ENCODE measurements at regions not wholly inside any gene's neighbourhood (a gene's known extent, or its start where the extent isn't known, plus 50 kb on each side); places are given as distances from the start of the nearest gene placed in this dataset.
"Not testable (repeated sequence)": the region's sequence is repeated elsewhere in the genome, so short reads cannot be mapped to it uniquely, and the experiment has no call there.

- DNase-seq (ENCODE audit: low spot score): no peak
- in situ Hi-C loops (cut with HindIII; ENCODE audit: low sequenced_read_pairs): no loop called here
These were observed 191.9 kb upstream of the SYNPR start for GRCh38 chr3:63086190-63086589.

- in situ Hi-C loops (cut with HindIII; ENCODE audit: low sequenced_read_pairs): no loop called here
These were observed 188.9 kb upstream of the SYNPR start for GRCh38 chr3:63089007-63089750.

GRCh38 chr3:63089751-63090132, 188.4 kb upstream of the SYNPR start:
- in situ Hi-C loops (cut with HindIII; ENCODE audit: low sequenced_read_pairs): no loop called here
- DNase-seq (ENCODE audit: low spot score): no peak

More at GRCh38 chr3:63089007-63089750, 188.9 kb upstream of the SYNPR start:
- DNase-seq (ENCODE audit: low spot score): no peak

GRCh38 chr3:63090656-63091055, 187.5 kb upstream of the SYNPR start:
- DNase-seq (ENCODE audit: low spot score): no peak

GRCh38 chr3:63092515-63092914, 185.6 kb upstream of the SYNPR start:
- DNase-seq (ENCODE audit: low spot score): peak; percentile 4
- in situ Hi-C loops (cut with HindIII; ENCODE audit: low sequenced_read_pairs): no loop called here

More at GRCh38 chr3:63090656-63091055, 187.5 kb upstream of the SYNPR start:
- in situ Hi-C loops (cut with HindIII; ENCODE audit: low sequenced_read_pairs): no loop called here

GRCh38 chr3:63094642-63095408, 183.3 kb upstream of the SYNPR start:
- no peak for DNase-seq (ENCODE audit: low spot score)
- in situ Hi-C loops (cut with HindIII; ENCODE audit: low sequenced_read_pairs): no loop called here

GRCh38 chr3:63096248-63097058, 181.7 kb upstream of the SYNPR start:
- in situ Hi-C loops (cut with HindIII; ENCODE audit: low sequenced_read_pairs): no loop called here
- DNase-seq (ENCODE audit: low spot score): no peak

GRCh38 chr3:63097396-63097795, 180.7 kb upstream of the SYNPR start:
- in situ Hi-C loops (cut with HindIII; ENCODE audit: low sequenced_read_pairs): no loop called here
- no peak for DNase-seq (ENCODE audit: low spot score)

GRCh38 chr3:63116922-63117321, 161.2 kb upstream of the SYNPR start:
- in situ Hi-C loops (cut with HindIII; ENCODE audit: low sequenced_read_pairs): no loop called here
- DNase-seq (ENCODE audit: low spot score): no peak

- DNase-seq (ENCODE audit: low spot score): peak; percentile 1
- in situ Hi-C loops (cut with HindIII; ENCODE audit: low sequenced_read_pairs): no loop called here
These were observed 154.0 kb upstream of the SYNPR start for GRCh38 chr3:63124090-63124489.

- DNase-seq (ENCODE audit: low spot score): no peak
- in situ Hi-C loops (cut with HindIII; ENCODE audit: low sequenced_read_pairs): no loop called here
These were observed 151.6 kb upstream of the SYNPR start for GRCh38 chr3:63126530-63126929.

GRCh38 chr3:63128380-63128779, 149.7 kb upstream of the SYNPR start:
- no peak for DNase-seq (ENCODE audit: low spot score)
- in situ Hi-C loops (cut with HindIII; ENCODE audit: low sequenced_read_pairs): no loop called here

- DNase-seq (ENCODE audit: low spot score): no peak
- in situ Hi-C loops (cut with HindIII; ENCODE audit: low sequenced_read_pairs): no loop called here
These were observed 147.5 kb upstream of the SYNPR start for GRCh38 chr3:63130625-63131024.

- DNase-seq (ENCODE audit: low spot score): no peak
- in situ Hi-C loops (cut with HindIII; ENCODE audit: low sequenced_read_pairs): no loop called here
These were observed 145.5 kb upstream of the SYNPR start for GRCh38 chr3:63132461-63133250.

- no peak for DNase-seq (ENCODE audit: low spot score)
- in situ Hi-C loops (cut with HindIII; ENCODE audit: low sequenced_read_pairs): no loop called here
These were observed 142.7 kb upstream of the SYNPR start for GRCh38 chr3:63135367-63135766.

- DNase-seq (ENCODE audit: low spot score); in situ Hi-C loops (cut with HindIII; ENCODE audit: low sequenced_read_pairs): not testable (repeated sequence)
These were observed 141.9 kb upstream of the SYNPR start for GRCh38 chr3:63136249-63136648.

GRCh38 chr3:63142681-63143080, 135.4 kb upstream of the SYNPR start:
- no peak for DNase-seq (ENCODE audit: low spot score)
- in situ Hi-C loops (cut with HindIII; ENCODE audit: low sequenced_read_pairs): no loop called here

GRCh38 chr3:63146154-63146553, 132.0 kb upstream of the SYNPR start:
- DNase-seq (ENCODE audit: low spot score): no peak
- in situ Hi-C loops (cut with HindIII; ENCODE audit: low sequenced_read_pairs): no loop called here

GRCh38 chr3:63150880-63151279, 127.2 kb upstream of the SYNPR start:
- DNase-seq (ENCODE audit: low spot score): no peak
- in situ Hi-C loops (cut with HindIII; ENCODE audit: low sequenced_read_pairs): no loop called here

Measured in G401 (cell line).